Astrocyte (in vitro differentiated cells and primary cell): ENCODE measurements at regions not wholly inside any gene's neighbourhood (a gene's known extent, or its start where the extent isn't known, plus 50 kb on each side); places are given as distances from the start of the nearest gene placed in this dataset.

Experiments
- CTCF ChIP-seq: IDR thresholded peaks from 2 replicates; pipeline ENCODE4 v1.5.1; 2011; ENCODE audit warnings: low read depth, mild to moderate bottlenecking, inconsistent platforms, low read length, moderate library complexity; ENCODE audit not compliant: insufficient read depth
- EZH2 ChIP-seq: IDR thresholded peaks from 2 replicates; pipeline ENCODE4 v1.6.1; 2012; ENCODE audit warnings: mild to moderate bottlenecking, low read length, inconsistent platforms; ENCODE audit not compliant: insufficient read depth

GRCh38 chr5:135688385-135688784, 109.6 kb upstream of the CXCL14 start:
- TF ChIP-seq CTCF (no peak), EZH2 (no peak)
